ENCODE measurements at regions not wholly inside any gene's neighbourhood (a gene's known extent, or its start where the extent isn't known, plus 50 kb on each side); places are given as distances from the start of the nearest gene placed in this dataset.

GRCh38 chr12:98013560-98013959 is 501.8 kb upstream of the TMPO start:
- no peak for TF ChIP-seq POLR2AphosphoS5 (IDR thresholded peaks at IDR 0.05; ENCODE audit: low read depth)
- TF ChIP-seq CTCF (IDR thresholded peaks at IDR 0.05; ENCODE audit: insufficient read depth, low read length) = no peak
- TF ChIP-seq GABPA (IDR thresholded peaks at IDR 0.05; ENCODE audit: low read depth) = no peak

Data from HL-60 (cell line).